Psoas muscle (tissue), 7 donors: ENCODE measurements at regions not wholly inside any gene's neighbourhood (a gene's known extent, or its start where the extent isn't known, plus 50 kb on each side); places are given as distances from the start of the nearest gene placed in this dataset.

Source experiments
- ATAC-seq, 4 donors: fragments of 200-7000 bp; cut with Tn5 transposase; one replicate each; pipeline ENCODE4 v1.9.1; 2020; ENCODE audit warnings: moderate library complexity in 3 of 4, mild to moderate bottlenecking in 2 of 4
- DNase-seq, 2 donors: peaks; one replicate each; pipeline ENCODE4 v3.0.0-alpha.2; 2020
- H3K27ac ChIP-seq: fragments of 200-600 bp; one replicate; pipeline ENCODE4 v1.8.0; 2022
- H3K27me3 ChIP-seq, 3 donors: fragments of 200-600 bp in 1 of 3; one replicate each; pipeline versions ENCODE4 v1.6.1 to v1.8.0; 2013 to 2022; ENCODE audit warnings: low read length in 2 of 3, mild to moderate bottlenecking in 2 of 3, moderate library complexity in 1 of 3; ENCODE audit not compliant: insufficient read depth in 3 of 3
- H3K36me3 ChIP-seq, 2 donors: fragments of 200-600 bp in 1 of 2; one replicate each; pipeline versions ENCODE4 v1.6.1 to v1.8.0; 2013 to 2022; ENCODE audit warnings: low read depth in 1 of 2, mild to moderate bottlenecking in 1 of 2, moderate library complexity in 1 of 2; ENCODE audit not compliant: insufficient read depth in 1 of 2
- H3K4me1 ChIP-seq: fragments of 200-600 bp; one replicate; pipeline ENCODE4 v1.8.0; 2022
- H3K4me3 ChIP-seq: fragments of 200-600 bp; one replicate; pipeline ENCODE4 v1.8.0; 2022; ENCODE audit warnings: mild to moderate bottlenecking
- H3K9me3 ChIP-seq: fragments of 200-600 bp; one replicate; pipeline ENCODE4 v1.8.0; 2022
- WGBS, 3 donors: extraction: QIAGEN DNeasy Blood & Tissue Kit; methylation state at CpG; one replicate each; pipeline versions ENCODE4 v1.1.6 to v1.1.7; 2013; 5-methylcytosine and 5-hydroxymethylcytosine counted together
- intact Hi-C, 2 donors: fragments of 100-400 bp; cut with DNase I; formaldehyde crosslinking; loops; one replicate each; pipeline versions ENCODE4 v1.11.0 to v1.14.2; 2022
- TF ChIP-seq, protein P1 (sequence below): fragments of 200-600 bp; IDR thresholded peaks from one replicate; pipeline ENCODE4 v1.8.0; 2022; ENCODE audit warnings: antibody characterized with exemption
- donor health status: healthy with polysubstance abuse.
- donor health status: DM: no; HTN: no; CAD: no; lungs with moderate emphysema.
- donor health status: Bipolar disorder and iron deficiency.
- donor health status: healthy.
- donor health status: DM: yes; HTN: yes; CAD: no.
- donor health status: DM: no; HTN: no; CAD: no.
- donor health status: DM: yes; HTN: yes; CAD: no.

DNA sequence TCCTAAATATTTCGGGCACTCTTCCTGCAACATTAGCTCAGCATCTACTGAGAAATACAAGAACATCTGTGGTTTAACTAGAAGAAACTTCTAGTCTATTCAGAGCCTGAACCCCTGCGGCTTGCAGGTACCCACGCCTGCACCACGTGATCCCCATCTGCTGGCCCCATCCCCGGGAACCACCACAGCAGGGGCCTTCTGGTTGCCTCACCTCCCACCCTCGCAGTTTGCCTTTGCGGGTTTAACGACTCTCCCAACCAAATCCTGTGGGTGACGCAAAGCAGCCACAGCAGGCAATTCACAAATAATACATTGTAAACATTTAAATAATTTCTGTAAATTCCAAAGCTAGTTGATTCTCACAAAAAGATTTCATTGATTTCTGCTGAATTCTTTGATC is 90.2 kb upstream of the TMEM18 start:
- 58 to 65% (median 58%) methylated on average over 9 of the region's 9 CpGs for WGBS, 3 donors
- no peak for ATAC-seq
- H3K27me3 ChIP-seq: peaks cover 0 to 3% (median 0%) of the 10 kb centered on the region in 3 donors
- H3K36me3 ChIP-seq: no peaks in the 10 kb centered on the region
- no peak for DNase-seq
- no peaks in the 10 kb centered on the region for H3K9me3 ChIP-seq
- TF ChIP-seq, protein P1, sequence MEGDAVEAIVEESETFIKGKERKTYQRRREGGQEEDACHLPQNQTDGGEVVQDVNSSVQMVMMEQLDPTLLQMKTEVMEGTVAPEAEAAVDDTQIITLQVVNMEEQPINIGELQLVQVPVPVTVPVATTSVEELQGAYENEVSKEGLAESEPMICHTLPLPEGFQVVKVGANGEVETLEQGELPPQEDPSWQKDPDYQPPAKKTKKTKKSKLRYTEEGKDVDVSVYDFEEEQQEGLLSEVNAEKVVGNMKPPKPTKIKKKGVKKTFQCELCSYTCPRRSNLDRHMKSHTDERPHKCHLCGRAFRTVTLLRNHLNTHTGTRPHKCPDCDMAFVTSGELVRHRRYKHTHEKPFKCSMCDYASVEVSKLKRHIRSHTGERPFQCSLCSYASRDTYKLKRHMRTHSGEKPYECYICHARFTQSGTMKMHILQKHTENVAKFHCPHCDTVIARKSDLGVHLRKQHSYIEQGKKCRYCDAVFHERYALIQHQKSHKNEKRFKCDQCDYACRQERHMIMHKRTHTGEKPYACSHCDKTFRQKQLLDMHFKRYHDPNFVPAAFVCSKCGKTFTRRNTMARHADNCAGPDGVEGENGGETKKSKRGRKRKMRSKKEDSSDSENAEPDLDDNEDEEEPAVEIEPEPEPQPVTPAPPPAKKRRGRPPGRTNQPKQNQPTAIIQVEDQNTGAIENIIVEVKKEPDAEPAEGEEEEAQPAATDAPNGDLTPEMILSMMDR: no peak
- intact Hi-C loops: no loop called here
- H3K4me3 ChIP-seq: no peak overlapping the region
- H3K27ac ChIP-seq: no peak overlapping the region
- no peaks in the 10 kb centered on the region for H3K4me1 ChIP-seq

DNA sequence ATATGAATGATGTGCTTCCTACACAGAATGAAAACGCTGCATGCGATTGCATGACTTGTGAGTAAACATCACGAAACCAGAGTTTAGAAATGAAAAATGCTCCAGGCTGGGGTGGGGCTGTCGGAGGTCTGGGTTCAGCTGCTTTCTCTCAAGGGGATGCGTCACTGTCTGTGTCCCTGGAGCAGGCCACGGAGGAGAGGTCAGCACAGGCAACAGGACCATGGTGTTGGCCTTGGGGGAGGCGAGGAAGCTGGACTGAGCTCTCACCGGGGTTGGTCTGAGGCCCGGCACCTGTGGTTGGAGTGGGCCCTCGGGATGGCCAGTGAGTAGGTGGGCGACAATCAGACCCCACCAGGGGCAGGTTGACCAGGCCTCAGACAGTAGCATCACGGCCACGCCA is 89.0 kb upstream of the TMEM18 start:
- intact Hi-C loops: no loop called here
- ATAC-seq: no peak
- WGBS, 3 donors: 85 to 89% (median 89%) methylated on average over 13 of the region's 13 CpGs
- H3K27me3 ChIP-seq: peaks cover 0 to 2% (median 0%) of the 10 kb centered on the region in 3 donors
- TF ChIP-seq, protein P1: no peak
- H3K36me3 ChIP-seq: no peaks in the 10 kb centered on the region
- H3K4me3 ChIP-seq: no peak overlapping the region
- DNase-seq: no peak
- no peaks in the 10 kb centered on the region for H3K9me3 ChIP-seq
- H3K27ac ChIP-seq: no peak overlapping the region
- H3K4me1 ChIP-seq: no peaks in the 10 kb centered on the region

DNA sequence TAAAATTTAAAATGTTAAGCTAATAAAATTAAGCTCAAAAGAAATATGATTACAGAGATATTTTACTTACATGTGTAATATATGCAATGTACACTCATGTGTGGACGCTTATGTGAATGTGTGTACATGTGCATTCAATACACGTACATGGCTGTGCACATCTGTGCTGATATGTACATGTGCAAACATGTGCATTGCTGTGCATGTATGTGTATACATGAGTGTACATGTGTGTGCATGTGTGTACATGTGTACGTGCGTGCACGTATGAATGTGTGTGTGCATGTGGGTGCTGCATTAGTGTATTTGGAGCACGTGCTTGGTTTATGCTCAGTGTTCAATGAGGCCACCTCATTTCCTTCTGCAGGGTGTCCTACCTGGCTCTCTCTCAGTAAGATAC is 88.2 kb upstream of the TMEM18 start:
- Histone ChIP-seq H3K27me3 (peaks cover 0 to 2% (median 0%) of the 10 kb centered on the region in 3 donors), H3K27ac (no peak overlapping the region), H3K4me1 (no peaks in the 10 kb centered on the region), H3K9me3 (no peaks in the 10 kb centered on the region), H3K4me3 (no peak overlapping the region), H3K36me3 (no peaks in the 10 kb centered on the region)
- no peak for ATAC-seq
- intact Hi-C loops: no loop called here
- WGBS, 3 donors: 95 to 97% (median 96%) methylated on average over 6 of the region's 6 CpGs
- TF ChIP-seq, protein P1: no peak
- DNase-seq: no peak

DNA sequence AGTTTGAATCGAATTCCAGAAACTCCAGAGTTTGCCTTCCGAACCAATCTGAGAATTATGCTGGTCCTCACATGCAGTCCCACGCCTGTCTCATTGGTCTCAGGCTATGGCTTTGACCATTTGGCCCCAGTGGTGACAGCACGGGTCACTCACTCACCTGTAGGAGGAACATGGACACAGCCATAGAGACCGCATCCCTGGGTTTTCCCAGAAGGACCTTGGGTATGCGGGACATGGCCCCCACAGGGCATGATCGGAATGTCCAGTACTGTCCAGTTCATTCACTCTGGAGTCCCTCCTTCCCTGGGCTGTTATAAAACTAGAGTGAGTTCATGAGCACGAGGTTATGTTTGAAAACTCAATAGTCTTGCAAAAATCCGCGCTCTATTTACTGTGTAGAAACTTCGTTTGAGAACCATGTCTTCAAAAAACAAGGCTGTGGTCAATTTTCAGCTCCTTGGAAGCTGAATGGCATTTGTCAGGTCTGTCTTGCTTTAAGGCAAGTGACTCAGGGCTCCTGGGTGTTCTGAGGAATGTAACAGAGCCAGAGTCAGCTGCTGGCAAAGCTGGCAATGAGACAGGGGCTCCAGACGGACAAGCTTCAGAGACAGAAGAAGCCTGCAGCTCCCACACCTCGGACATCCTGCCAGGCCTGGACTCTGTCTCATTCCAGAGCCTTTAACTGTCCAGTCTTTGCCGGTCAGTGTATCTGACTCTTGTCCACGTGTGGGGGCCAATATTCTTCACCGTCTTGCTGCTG is 86.7 kb upstream of the TMEM18 start:
- no peaks in the 10 kb centered on the region for H3K4me1 ChIP-seq
- no peak overlapping the region for H3K27ac ChIP-seq
- H3K36me3 ChIP-seq: no peaks in the 10 kb centered on the region
- TF ChIP-seq, protein P1: no peak
- no peak for DNase-seq
- H3K9me3 ChIP-seq: no peaks in the 10 kb centered on the region
- ATAC-seq: peak in 1 of 4 donors; percentile 43
- intact Hi-C loops: no loop called here
- no peak overlapping the region for H3K4me3 ChIP-seq
- WGBS, 3 donors: 59 to 67% (median 60%) methylated on average over 16 of the region's 16 CpGs
- peaks cover 0 to 2% (median 0%) of the 10 kb centered on the region in 3 donors for H3K27me3 ChIP-seq

DNA sequence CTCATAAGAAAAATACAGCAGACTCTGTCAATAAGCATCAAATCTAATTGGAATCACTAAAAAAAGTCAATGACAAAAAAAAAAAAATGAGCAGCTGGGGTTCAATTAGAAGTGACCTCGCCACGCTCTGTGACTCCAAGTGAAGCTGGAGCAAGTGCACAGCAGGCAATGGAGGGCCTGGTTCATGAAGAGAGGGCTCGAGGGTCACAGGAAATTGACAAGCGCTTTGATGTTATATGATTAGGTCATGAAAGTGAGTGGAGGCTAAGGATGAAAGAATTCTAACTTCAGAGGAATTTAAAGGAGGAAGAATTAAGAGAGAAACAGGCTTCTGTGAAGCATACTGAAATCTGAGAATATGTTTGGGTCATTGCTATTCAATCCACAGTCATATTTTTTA is 85.4 kb upstream of the TMEM18 start:
- no peak for ATAC-seq
- H3K4me1 ChIP-seq: no peaks in the 10 kb centered on the region
- no peaks in the 10 kb centered on the region for H3K36me3 ChIP-seq
- TF ChIP-seq, protein P1: no peak
- no peak overlapping the region for H3K4me3 ChIP-seq
- WGBS, 3 donors: 78 to 83% (median 82%) methylated on average over 4 of the region's 4 CpGs
- intact Hi-C loops: no loop called here
- H3K9me3 ChIP-seq: no peaks in the 10 kb centered on the region
- DNase-seq: no peak
- peaks cover 0 to 2% (median 0%) of the 10 kb centered on the region in 3 donors for H3K27me3 ChIP-seq
- H3K27ac ChIP-seq: no peak overlapping the region
